Neutrophil (primary cell): ENCODE measurements at regions not wholly inside any gene's neighbourhood (a gene's known extent, or its start where the extent isn't known, plus 50 kb on each side); places are given as distances from the start of the nearest gene placed in this dataset.
"Not testable (repeated sequence)": the region's sequence is repeated elsewhere in the genome, so short reads cannot be mapped to it uniquely, and the experiment has no call there.

Experiments used
- H3K27ac ChIP-seq: fragments of 200-600 bp; sonication (generic); 2 replicates; pipeline ENCODE4 v1.5.1; 2016; ENCODE audit warnings: mild to moderate bottlenecking, moderate library complexity
- H3K27me3 ChIP-seq: fragments of 200-600 bp; sonication (generic); 2 replicates; pipeline ENCODE4 v1.6.0; 2016; ENCODE audit warnings: mild to moderate bottlenecking
- H3K36me3 ChIP-seq: fragments of 200-600 bp; sonication (generic); 2 replicates; pipeline ENCODE4 v1.5.1; 2017
- H3K4me1 ChIP-seq, 2 experiments: fragments of 200-600 bp in 1 of 2; sonication (generic) in 1 of 2; 1 replicate in 1 of 2; 2 replicates in 1 of 2; pipeline versions ENCODE4 v1.5.1 to v1.6.1; 2013 to 2016; ENCODE audit warnings: low read depth in 1 of 2, low read length in 1 of 2, mild to moderate bottlenecking in 1 of 2, moderate library complexity in 1 of 2; ENCODE audit not compliant: control insufficient read depth in 1 of 2, insufficient read depth in 1 of 2
- H3K4me3 ChIP-seq, 2 experiments: fragments of 200-600 bp in 1 of 2; sonication (generic) in 1 of 2; 1 replicate in 1 of 2; 2 replicates in 1 of 2; pipeline ENCODE4 v1.5.1; 2013 to 2016; ENCODE audit warnings: low read depth in 1 of 2, low read length in 1 of 2, mild to moderate bottlenecking in 1 of 2, moderate library complexity in 1 of 2
- H3K9me3 ChIP-seq: fragments of 200-600 bp; sonication (generic); 2 replicates; pipeline ENCODE4 v1.5.1; 2016
- CTCF ChIP-seq: fragments of 200-600 bp; sonication (generic); IDR thresholded peaks from 2 replicates; pipeline ENCODE4 v1.5.1; 2016; ENCODE audit warnings: antibody characterized with exemption

GRCh38 chr20:29763821-29764511 is 1493.5 kb upstream of the DEFB115 start:
- no peak overlapping the region for H3K4me3 ChIP-seq
- H3K4me1 ChIP-seq: no peaks in the 10 kb centered on the region
- H3K27me3 ChIP-seq: no peaks in the 10 kb centered on the region
- H3K27ac ChIP-seq: no peak overlapping the region
- no peaks in the 10 kb centered on the region for H3K9me3 ChIP-seq
- no peak for TF ChIP-seq CTCF
- H3K36me3 ChIP-seq: no peaks in the 10 kb centered on the region

- H3K27ac ChIP-seq, H3K4me3 ChIP-seq, H3K27me3 ChIP-seq, H3K4me1 ChIP-seq, H3K36me3 ChIP-seq, H3K9me3 ChIP-seq: not testable (repeated sequence)
Measured at GRCh38 chr20:29764922-29765610, 1492.4 kb upstream of the DEFB115 start.

DNA sequence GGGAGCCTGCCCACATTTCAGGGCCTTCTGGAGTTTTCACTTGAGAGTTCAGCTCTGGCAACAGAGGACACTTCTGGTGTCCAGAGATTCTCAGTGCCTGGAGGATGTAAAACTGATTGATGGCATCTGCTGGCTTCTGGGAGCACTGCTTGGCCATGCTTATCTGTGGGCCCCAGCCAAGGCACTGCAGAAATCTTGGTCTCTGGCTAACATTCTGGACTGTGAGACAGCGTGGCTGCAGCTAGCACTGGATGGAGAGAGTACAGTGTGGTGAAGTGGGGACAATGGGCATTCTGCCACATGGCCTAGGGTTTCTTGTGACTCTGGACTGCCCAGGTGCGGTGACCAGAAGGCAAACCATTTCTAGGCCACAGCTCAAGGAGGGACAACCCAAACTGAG is 1479.4 kb upstream of the DEFB115 start:
- H3K4me1 ChIP-seq, H3K36me3 ChIP-seq, H3K27ac ChIP-seq, H3K4me3 ChIP-seq, H3K9me3 ChIP-seq, H3K27me3 ChIP-seq: not testable (repeated sequence)

GRCh38 chr20:29781217-29781616 is 1476.2 kb upstream of the DEFB115 start:
- H3K36me3 ChIP-seq, H3K4me3 ChIP-seq, H3K27ac ChIP-seq, H3K4me1 ChIP-seq, H3K9me3 ChIP-seq, H3K27me3 ChIP-seq: not testable (repeated sequence)

GRCh38 chr20:29781891-29782290 is 1475.6 kb upstream of the DEFB115 start:
- not testable (repeated sequence) for H3K27ac ChIP-seq, H3K36me3 ChIP-seq, H3K4me1 ChIP-seq, H3K4me3 ChIP-seq, H3K27me3 ChIP-seq, H3K9me3 ChIP-seq

GRCh38 chr20:29787456-29787855 is 1470.0 kb upstream of the DEFB115 start:
- not testable (repeated sequence) for H3K9me3 ChIP-seq, H3K27ac ChIP-seq, H3K27me3 ChIP-seq, H3K4me1 ChIP-seq, H3K36me3 ChIP-seq, H3K4me3 ChIP-seq

GRCh38 chr20:29790510-29790909 is 1467.0 kb upstream of the DEFB115 start:
- no peak overlapping the region for H3K4me3 ChIP-seq
- no peaks in the 10 kb centered on the region for H3K27me3 ChIP-seq
- no peaks in the 10 kb centered on the region for H3K36me3 ChIP-seq
- H3K9me3 ChIP-seq: no peaks in the 10 kb centered on the region
- no peaks in the 10 kb centered on the region for H3K4me1 ChIP-seq
- no peak overlapping the region for H3K27ac ChIP-seq
- TF ChIP-seq CTCF: no peak

DNA sequence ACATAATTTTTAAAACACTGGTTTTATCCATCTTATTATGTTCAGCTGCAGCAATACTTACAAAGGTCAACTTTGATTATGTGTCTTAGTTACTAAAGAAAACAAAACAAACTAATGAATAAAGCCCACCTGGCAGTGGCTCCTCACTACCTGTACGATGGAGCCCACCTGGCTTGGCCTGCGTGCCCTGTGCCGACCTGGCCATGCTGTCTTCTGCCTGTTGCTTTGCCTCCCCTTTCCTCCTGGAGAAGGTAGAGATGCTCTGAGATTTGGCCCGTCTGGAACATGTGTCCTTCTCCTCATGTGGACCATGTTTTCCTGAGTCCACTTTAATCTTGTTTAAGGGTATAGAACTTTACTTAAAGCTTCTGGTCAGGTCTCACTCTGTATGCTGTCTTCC is 1426.0 kb upstream of the DEFB115 start:
- H3K36me3 ChIP-seq, H3K27me3 ChIP-seq, H3K4me1 ChIP-seq, H3K9me3 ChIP-seq, H3K4me3 ChIP-seq, H3K27ac ChIP-seq: not testable (repeated sequence)

- H3K27ac ChIP-seq, H3K9me3 ChIP-seq, H3K27me3 ChIP-seq, H3K4me1 ChIP-seq, H3K4me3 ChIP-seq, H3K36me3 ChIP-seq: not testable (repeated sequence)
Measured at GRCh38 chr20:29868014-29868413, 1389.5 kb upstream of the DEFB115 start.

- not testable (repeated sequence) for H3K4me3 ChIP-seq, H3K9me3 ChIP-seq, H3K27ac ChIP-seq, H3K27me3 ChIP-seq, H3K36me3 ChIP-seq, H3K4me1 ChIP-seq
Measured at GRCh38 chr20:29868688-29869087, 1388.8 kb upstream of the DEFB115 start.

DNA sequence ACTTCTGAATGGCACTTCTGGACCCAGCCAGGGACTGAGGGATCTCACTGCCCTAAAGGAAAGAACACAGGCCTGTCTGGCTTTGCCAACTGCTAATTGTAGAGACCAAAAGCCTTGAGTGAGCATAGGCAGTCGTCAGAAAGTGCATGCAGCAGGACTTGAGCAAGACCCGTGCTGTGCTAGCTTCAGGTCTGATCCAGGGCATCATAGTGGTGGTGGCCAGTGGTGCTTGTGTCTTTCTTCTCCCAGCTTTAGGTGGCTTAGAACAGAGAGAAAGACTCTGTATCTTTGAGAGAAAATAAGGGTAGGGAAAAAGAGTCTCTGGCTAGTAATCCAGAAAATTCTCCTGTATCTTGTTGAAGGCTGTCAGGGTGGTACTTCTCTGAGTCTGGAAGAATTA is 1385.6 kb upstream of the DEFB115 start:
- not testable (repeated sequence) for H3K27me3 ChIP-seq, H3K36me3 ChIP-seq, H3K27ac ChIP-seq, H3K4me1 ChIP-seq, H3K4me3 ChIP-seq, H3K9me3 ChIP-seq
